Stimulated activated CD4-positive, alpha-beta T cell treated with anti-CD3 and anti-CD28 coated beads, Interleukin-4, amount 100 ng/mL, for 48 hours (primary cell): ENCODE measurements at regions not wholly inside any gene's neighbourhood (a gene's known extent, or its start where the extent isn't known, plus 50 kb on each side); places are given as distances from the start of the nearest gene placed in this dataset.

Experiments
- DNase-seq, 2 donors: peaks; one replicate each; pipeline ENCODE4 v3.0.0-alpha.2; 2020; ENCODE audit warnings: low read depth in 2 of 2

DNA sequence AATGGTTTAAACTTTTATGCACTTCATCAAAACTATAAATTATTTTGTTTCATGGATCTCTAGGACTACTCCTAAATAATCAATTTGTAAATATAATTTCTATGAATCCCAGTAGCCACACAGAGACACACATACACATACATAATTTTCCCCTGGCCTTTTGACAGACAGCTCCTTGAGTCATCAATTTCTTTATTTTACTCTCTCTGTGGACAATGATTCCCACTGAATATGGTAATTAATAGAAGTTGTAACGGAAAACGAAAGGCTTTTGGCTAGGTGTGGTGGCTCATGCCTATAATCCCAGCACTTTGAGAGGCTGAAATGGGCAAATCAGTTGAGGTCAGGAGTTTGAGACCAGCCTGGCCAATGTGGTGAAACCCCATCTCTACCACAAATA lies 235.1 kb downstream of the EPHA4 start:
- DNase-seq, result no peak

DNA sequence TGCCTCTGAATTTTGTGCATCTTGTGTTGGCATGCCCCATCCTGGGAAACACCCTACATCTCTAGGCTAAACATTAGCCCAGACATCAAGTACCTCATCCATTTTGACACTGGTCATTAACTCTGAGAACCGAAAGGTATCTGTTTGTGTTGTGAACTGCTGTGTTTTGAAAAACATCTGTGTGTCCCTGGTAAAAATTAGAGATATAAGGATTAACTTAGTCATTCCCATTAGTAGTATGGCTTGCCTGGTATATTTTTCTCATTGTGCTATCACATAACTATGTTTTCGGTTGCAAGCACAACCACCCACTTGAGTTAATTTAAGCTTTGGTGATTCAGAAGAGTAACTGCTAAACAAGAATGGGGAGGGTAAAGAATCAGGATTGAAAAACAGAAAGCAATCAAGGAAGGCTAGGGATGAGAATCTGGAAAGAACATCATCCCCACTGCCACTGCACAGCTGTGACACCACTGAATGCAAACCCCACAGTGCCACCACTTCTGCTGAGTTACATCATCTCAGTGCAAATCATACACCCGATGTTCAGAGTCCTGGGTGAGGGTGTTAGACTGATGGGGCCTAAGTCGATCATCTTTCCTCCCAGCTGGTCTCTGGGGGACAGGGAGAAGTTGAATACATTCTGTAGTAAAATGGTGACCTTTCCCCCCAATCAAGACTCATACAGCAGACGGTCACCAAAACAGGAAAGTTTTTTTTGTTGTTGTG lies 234.0 kb downstream of the EPHA4 start:
- DNase-seq, result no peak

DNA sequence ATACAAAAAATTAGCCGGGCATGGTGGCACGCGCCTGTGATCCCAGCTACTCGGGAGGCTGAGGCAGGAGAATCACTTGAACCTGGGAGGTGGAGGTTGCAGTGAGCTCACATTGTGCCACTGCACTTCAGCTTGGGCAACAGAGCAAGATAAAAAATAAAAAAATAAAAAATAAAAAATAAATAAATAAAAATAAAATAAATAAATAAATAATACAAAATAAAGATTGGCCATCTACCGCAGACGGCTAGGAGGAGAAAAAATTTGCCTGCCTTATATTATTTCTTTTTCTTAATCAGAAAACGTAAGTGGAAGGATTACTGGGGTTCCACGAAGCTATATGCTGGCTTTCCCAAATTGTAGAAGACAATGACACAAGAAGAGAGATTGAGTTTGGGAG lies 229.7 kb downstream of the EPHA4 start:
- DNase-seq, result no peak

DNA sequence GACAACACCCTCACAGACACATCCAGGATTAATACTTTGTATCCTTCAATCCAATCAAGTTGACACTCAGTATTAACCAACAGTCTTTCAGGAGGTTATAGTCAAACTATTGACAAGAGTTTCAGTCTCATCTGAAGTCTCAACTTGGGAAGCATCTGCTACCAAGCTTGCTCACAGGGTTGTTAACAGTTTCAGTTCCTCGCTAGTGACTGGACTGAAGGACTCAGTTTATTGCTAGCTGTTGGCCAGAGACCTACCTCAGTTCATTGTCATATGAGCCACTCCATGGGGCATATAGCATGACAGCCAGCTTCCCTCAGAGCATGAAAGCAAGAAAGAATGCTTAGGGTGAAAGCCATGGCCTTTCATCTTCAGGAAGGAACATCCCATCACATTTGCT lies 228.6 kb downstream of the EPHA4 start:
- no peak for DNase-seq

DNA sequence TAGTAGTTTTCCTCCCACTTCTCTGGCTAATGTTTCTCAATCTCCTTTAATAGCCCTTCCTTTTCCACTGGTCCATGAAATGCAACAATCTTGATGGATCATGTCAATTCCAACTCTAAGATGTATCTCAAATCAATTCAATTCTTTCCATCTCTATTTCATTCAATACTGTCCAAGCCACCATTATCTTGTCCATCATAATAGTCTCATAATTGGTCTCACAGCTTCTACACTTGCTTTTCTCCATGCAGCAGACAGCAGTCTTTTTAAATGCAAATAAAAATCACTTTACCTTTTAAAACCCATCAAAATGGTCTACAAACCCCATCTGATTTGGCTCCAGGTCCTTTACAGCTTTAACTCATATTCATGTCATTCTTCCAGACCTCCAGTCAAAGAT lies 226.6 kb downstream of the EPHA4 start:
- DNase-seq, result no peak

DNA sequence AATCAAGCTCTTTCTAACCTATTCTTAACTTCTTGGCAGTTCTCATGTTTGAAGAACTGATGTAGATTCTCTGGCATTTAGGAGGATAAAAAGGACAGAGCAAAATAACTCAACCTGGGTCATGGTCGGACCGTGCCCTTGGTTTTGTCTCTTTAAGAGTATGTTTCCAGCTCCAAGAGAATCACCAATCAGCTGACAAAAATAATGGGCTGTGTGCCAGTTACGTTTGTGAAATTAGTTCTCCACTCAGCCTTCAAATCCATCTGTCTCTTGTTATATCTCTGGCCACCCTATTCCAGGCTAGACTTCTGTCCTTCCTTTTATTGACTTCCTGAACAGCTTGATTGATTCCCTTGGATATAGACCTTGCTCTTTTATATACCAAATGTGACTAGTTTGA lies 225.7 kb downstream of the EPHA4 start:
- DNase-seq, result no peak

DNA sequence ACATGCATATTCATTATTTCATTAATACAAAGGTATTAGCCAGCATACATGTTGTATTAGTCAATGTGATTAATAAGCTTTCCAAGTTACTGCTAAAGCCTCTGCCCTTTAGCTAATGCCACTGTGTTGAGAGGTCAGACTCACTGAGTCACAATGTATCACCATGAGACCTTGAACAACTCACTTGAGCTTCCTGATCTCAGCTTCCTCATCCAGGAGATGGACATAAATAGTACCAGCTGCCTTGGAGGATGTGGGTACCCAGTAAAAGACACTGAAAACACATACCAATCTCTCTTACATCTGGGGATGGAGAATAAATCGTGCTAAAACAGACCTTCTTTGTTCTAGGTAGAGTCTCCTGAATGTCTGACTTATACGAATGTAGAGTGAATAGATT lies 224.6 kb downstream of the EPHA4 start:
- no peak for DNase-seq

DNA sequence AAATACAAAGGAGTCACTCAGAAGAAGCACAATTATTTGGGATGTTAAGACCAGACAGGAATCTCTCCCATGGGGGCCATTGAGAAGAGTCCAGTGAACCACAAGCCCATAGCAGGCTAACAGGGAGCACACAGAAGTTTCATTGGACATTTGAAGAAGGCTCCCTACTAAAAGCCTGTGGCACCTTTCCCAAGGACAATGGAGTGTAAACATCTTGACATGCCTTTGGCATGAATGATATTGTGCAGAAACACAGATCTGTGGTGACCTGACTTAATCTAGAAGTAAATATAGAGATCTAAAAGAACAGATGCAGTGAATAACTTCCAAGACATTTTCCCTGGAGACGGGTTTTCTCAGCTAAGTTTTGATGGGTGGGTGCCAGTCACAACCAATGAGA lies 221.5 kb downstream of the EPHA4 start:
- DNase-seq, result no peak

DNA sequence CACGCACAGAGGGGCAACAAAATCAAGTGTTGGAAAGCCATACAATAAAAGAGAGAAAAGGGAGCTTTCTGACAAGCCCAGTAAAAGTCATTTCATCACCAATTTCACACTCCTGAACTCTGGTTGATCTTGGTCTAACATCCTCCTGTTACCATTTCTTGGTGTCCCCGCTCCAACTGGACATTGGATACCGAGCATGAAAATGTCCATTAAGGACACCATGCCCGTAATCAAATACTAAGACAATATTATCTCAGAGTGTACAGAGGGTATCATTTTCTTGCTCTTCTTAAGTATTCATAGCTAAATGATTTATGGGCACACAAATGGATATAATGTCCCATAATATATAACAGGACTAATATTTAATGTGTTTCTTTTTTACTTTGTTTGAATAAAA lies 218.9 kb downstream of the EPHA4 start:
- DNase-seq, result no peak

DNA sequence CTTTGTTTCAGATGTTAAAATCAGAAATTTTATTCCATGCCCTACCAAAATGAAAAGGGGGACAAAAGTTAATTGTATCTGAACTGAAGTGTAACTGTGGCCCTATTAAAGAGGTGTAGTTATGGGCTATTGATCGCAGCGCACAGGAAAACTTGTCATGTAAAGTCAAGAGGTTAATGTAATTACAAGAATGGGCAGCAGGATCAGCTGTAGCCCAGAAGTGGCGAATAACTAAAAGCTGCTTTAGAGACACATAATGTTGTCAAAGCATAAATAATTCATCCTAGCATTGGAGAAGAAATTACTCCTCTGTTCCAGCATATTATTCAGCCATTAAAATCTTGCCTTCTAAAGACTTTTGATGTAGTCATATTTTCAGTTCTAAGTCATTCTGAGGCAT lies 211.8 kb downstream of the EPHA4 start:
- DNase-seq, result no peak

DNA sequence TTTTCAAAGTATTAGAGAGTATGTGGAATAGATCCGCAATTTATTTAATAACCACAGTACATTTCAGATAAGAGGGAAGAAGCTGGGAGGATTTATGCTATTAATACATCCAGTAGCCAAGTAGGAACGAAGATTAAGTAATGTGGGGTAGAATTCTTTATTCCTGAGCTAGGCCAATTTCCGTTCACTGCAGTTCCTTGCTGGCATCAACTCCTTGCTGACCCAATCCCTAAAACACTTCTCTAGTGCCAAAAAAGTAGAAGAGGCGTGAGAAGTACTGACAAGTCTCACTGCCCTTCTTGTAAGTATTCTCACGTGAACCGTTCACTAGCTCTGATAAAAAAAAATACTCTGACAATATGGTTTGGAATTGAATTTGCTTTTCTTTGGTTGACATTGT lies 211.4 kb downstream of the EPHA4 start:
- DNase-seq, result no peak

DNA sequence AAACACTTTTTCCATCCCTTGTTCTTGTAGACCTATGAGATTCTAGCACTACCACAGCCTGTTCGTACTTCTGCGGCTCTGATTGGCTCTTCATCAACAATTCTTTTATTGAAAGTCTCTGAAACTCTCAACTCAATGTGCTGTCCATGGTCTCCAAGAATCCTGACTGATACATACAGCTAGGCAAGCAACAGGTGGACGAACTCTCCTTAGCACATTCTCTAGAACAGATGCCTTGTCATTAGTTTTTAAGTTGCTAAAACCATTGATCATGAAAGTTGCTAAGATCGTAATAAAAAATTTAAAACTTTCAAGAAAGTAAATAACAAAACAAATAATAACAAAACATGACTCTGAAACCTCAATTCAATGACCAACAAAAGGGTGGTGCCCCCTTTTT lies 210.5 kb downstream of the EPHA4 start:
- DNase-seq, result no peak

DNA sequence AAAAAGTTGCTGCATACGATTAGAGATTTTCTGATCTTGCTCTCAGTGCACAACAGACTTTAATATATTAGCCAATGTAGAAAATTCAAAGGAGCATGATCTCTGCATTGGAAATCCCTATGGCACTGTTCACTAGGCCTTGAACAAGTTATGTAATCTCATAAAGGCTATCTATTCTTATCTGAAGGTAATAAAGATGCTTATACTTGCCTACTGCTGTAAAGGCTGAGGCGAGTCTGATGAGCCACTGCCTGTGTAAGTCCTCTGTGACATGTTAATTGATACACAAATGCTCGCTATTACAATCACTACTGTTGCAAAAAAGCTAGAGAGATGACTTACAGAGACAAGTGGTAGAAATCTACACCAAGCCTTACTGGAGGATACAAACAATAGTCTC lies 207.4 kb downstream of the EPHA4 start:
- no peak for DNase-seq
